GM23338 (cell line): ENCODE measurements at regions not wholly inside any gene's neighbourhood (a gene's known extent, or its start where the extent isn't known, plus 50 kb on each side); places are given as distances from the start of the nearest gene placed in this dataset.

ENCODE experiments used
- CREB1 ChIP-seq: fragments of 250-450 bp; sonication (Bioruptor Pico); IDR thresholded peaks from 2 replicates; pipeline ENCODE4 v1.5.0; 2020; ENCODE audit warnings: low read depth, mild to moderate bottlenecking, moderate library complexity
- CTCF ChIP-seq, 2 experiments: fragments of 200-600 bp in 1 of 2; sonication (generic) in 1 of 2; conservative IDR thresholded peaks; 2 replicates each; pipeline versions ENCODE4 v1.5.1 to v1.6.1; 2016 to 2017; ENCODE audit warnings: antibody characterized with exemption in 2 of 2, low read depth in 2 of 2, mild to moderate bottlenecking in 2 of 2, moderate library complexity in 1 of 2
- ETS1 ChIP-seq: IDR thresholded peaks from 2 replicates; pipeline ENCODE4 v1.6.1; 2016; ENCODE audit warnings: antibody characterized with exemption
- EZH2 ChIP-seq: fragments of 200-600 bp; sonication (generic); IDR thresholded peaks from one replicate; pipeline ENCODE4 v1.8.0; 2017; ENCODE audit warnings: antibody characterized with exemption, mild to moderate bottlenecking, low read depth; ENCODE audit not compliant: unreplicated experiment
- EZH2phosphoT487 ChIP-seq: fragments of 200-600 bp; sonication (generic); IDR thresholded peaks from one replicate; pipeline ENCODE4 v1.8.1; 2018; ENCODE audit warnings: antibody characterized with exemption; ENCODE audit not compliant: unreplicated experiment
- JUNB ChIP-seq: IDR thresholded peaks from one replicate; pipeline ENCODE4 v1.6.1; 2016; ENCODE audit warnings: antibody characterized with exemption; ENCODE audit not compliant: unreplicated experiment
- POLR2AphosphoS5 ChIP-seq: IDR thresholded peaks from 2 replicates; pipeline ENCODE4 v1.6.1; 2016; ENCODE audit warnings: antibody characterized with exemption, low read depth
- REST ChIP-seq: IDR thresholded peaks from one replicate; pipeline ENCODE4 v1.6.1; 2018; ENCODE audit warnings: antibody characterized with exemption; ENCODE audit not compliant: unreplicated experiment
- STAT1 ChIP-seq: IDR thresholded peaks from one replicate; pipeline ENCODE4 v1.6.1; 2016; ENCODE audit warnings: antibody characterized with exemption; ENCODE audit not compliant: unreplicated experiment
- ZNF462 ChIP-seq: fragments of 250-450 bp; sonication (Bioruptor Pico); IDR thresholded peaks from 2 replicates; pipeline ENCODE4 v1.5.0; 2020; ENCODE audit warnings: mild to moderate bottlenecking, moderate library complexity

GRCh38 chr2:56962673-56963072 is 778.9 kb downstream of the CCDC85A start:
- TF ChIP-seq EZH2 (no peak), CREB1 (CRISPR knock-in tag) (no peak), CTCF (conservative IDR thresholded peaks at IDR 0.05; ENCODE audit: low read depth in 2 of 2) (no peak), POLR2AphosphoS5 (no peak), JUNB (no peak), REST (no peak), ETS1 (no peak), STAT1 (no peak), EZH2phosphoT487 (no peak), ZNF462 (CRISPR knock-in tag) (no peak)
